ENCODE measurements at regions not wholly inside any gene's neighbourhood (a gene's known extent, or its start where the extent isn't known, plus 50 kb on each side); places are given as distances from the start of the nearest gene placed in this dataset.
A peak's percentile ranks its signal among the peaks of the same experiment; 100 is the strongest.

- Histone ChIP-seq H3K4me3 (ENCODE audit: low read depth, low read length) (no peak overlapping the region), H3K27ac (ENCODE audit: extremely low read depth, low read depth, low read length) (no peak overlapping the region), H3K36me3 (ENCODE audit: control insufficient read depth in 2 of 2, insufficient read depth in 1 of 2, low read length in 2 of 2) (no peaks in the 10 kb centered on the region), H3K9me3 (ENCODE audit: control insufficient read depth, insufficient read depth, low read depth, low read length) (no peaks in the 10 kb centered on the region), H3K4me1 (ENCODE audit: control insufficient read depth, insufficient read depth, low read length) (no peaks in the 10 kb centered on the region)
- TF ChIP-seq OVOL3 (tag by site-specific recombination; IDR thresholded peaks at IDR 0.05), result no peak
- no peak for TF ChIP-seq ZNF175 (tag by site-specific recombination; IDR thresholded peaks at IDR 0.05)
- TF ChIP-seq ZNF560 (tag by site-specific recombination; IDR thresholded peaks at IDR 0.05; ENCODE audit: borderline replicate concordance), result no peak
- TF ChIP-seq ZNF211 (tag by site-specific recombination; IDR thresholded peaks at IDR 0.05; ENCODE audit: low read depth), result no peak
- no peak for TF ChIP-seq KLF9 (tag by site-specific recombination; IDR thresholded peaks at IDR 0.05; ENCODE audit: low read depth)
- TF ChIP-seq ZNF549 (tag by site-specific recombination; IDR thresholded peaks at IDR 0.05), result no peak
- no peak for TF ChIP-seq YY2 (tag by site-specific recombination; IDR thresholded peaks at IDR 0.05)
- TF ChIP-seq ZNF140 (tag by site-specific recombination; IDR thresholded peaks at IDR 0.05), result no peak
- no peak for TF ChIP-seq ZBTB7A (tag by site-specific recombination; IDR thresholded peaks at IDR 0.05; ENCODE audit: low read depth)
- no peak for TF ChIP-seq HOXA7 (CRISPR knock-in tag; IDR thresholded peaks at IDR 0.05; ENCODE audit: borderline replicate concordance)
- POLR2A ChIA-PET, result no interaction called here
- CTCF ChIA-PET, result no interaction called here
Measured at GRCh38 chr7:157467496-157468212, 130.8 kb downstream of the DNAJB6 start.

DNA sequence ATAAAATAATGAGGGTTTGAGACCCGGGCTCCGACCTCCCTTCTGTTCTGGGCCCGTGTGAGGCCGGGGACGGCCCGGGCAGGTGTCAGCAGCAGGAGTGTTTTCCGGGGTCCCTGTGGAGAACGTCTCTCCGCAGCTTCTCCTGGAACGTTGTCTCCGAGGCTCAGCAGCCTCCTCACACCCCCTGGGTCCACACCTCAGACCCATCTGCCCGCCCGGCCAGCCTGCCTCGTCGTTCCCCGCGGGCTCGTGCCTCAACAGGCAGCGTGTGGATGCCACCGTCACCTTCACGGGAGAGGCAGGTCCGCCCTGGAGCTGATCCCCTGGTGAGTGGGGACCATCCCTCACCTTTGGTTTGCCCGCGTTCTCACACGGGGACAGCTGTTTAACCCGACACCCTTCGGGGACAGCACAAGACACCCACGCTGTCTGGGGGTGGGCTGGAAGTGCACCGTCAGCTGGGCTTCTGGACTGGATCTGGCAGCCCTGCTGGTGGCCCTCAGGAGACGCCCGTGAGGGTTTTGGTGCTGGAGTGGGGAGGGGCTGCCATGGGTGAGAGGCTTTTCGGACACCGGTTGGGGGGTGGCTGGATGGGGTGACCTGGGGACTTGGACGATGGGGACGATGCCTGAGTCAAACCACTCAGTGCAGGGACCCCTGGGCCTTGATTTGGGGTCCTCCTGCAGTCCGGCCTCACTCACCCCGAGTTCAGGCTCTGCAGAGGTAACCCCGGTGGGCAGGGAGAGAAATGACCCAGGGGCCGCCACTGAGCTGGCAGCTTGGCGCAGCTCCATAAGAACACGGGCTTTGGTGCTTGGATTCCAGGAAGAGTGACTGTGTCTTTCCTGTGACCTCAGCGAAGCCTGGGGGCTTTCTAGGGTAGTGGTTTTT is 131.7 kb downstream of the DNAJB6 start:
- no peak overlapping the region for H3K4me3 ChIP-seq (ENCODE audit: low read depth, low read length)
- no peaks in the 10 kb centered on the region for H3K36me3 ChIP-seq (ENCODE audit: control insufficient read depth in 2 of 2, insufficient read depth in 1 of 2, low read length in 2 of 2)
- no peaks in the 10 kb centered on the region for H3K9me3 ChIP-seq (ENCODE audit: control insufficient read depth, insufficient read depth, low read depth, low read length)
- POLR2A ChIA-PET, result interaction anchor here (0.7 kb wide), 1 partner anchor 16 kb away, joined by 3 read pairs; no protein-coding TSS in a partner anchor
- CTCF ChIA-PET, result interaction anchor here (0.7 kb wide), 1 partner anchor 608 kb away, joined by 3 read pairs; no protein-coding TSS in a partner anchor
- TF ChIP-seq ZFHX2 (tag by site-specific recombination; conservative IDR thresholded peaks at IDR 0.05) (peak; percentile 42), EGR2 (tag by site-specific recombination; IDR thresholded peaks at IDR 0.05; ENCODE audit: low read depth) (peak; percentile 48; the same call in 1 of the 2 replicates), ZBTB7A (tag by site-specific recombination; IDR thresholded peaks at IDR 0.05; ENCODE audit: low read depth) (no peak), YY2 (tag by site-specific recombination; IDR thresholded peaks at IDR 0.05) (no peak), ZNF239 (tag by site-specific recombination; IDR thresholded peaks at IDR 0.05) (no peak)
- no peaks in the 10 kb centered on the region for H3K4me1 ChIP-seq (ENCODE audit: control insufficient read depth, insufficient read depth, low read length)
- H3K27ac ChIP-seq (ENCODE audit: extremely low read depth, low read depth, low read length), result no peak overlapping the region

DNA sequence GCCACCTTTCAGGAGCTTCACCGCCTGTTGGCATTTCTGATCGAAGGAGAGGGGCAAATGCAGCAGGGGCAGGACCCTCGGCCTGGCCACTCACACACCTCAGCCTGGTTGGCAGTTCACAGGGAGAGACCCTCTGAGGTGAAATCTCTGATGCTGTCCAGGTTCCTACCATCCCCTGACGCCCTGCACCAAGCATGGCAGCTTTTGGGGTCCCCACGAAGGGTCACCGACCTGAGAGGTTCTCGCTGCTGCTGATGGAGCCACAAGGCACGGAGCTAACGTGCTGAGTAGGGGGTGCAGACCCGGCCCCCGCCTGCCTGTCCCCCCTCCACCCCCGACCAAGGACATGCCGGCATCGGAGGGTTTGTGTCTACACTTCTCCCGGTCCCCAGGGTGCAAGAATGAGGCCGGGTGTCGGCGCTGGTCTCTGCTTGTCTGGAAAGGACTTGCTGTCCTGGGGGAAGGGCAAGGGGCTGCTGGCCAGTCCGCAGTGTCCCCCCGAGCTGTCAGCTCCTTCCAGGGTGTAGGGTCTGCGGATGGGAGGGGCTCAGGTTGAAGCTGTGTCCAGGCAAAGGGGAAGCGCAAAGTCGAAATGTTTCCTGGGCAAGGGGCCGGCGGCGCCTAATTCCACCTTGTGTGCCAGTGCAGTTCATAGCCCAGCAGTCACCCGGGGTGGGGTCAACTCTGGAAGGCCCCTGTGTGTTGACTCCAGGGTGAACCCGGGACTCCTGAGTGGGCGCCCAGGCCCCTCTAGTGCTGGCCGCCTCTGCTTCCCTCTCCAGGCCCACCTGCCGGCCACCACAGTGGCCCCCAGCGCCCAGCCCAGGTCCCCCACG is 132.6 kb downstream of the DNAJB6 start:
- Histone ChIP-seq H3K27ac (ENCODE audit: extremely low read depth, low read depth, low read length) (no peak overlapping the region), H3K4me1 (ENCODE audit: control insufficient read depth, insufficient read depth, low read length) (no peaks in the 10 kb centered on the region), H3K9me3 (ENCODE audit: control insufficient read depth, insufficient read depth, low read depth, low read length) (no peaks in the 10 kb centered on the region), H3K4me3 (ENCODE audit: low read depth, low read length) (no peak overlapping the region), H3K36me3 (ENCODE audit: control insufficient read depth in 2 of 2, insufficient read depth in 1 of 2, low read length in 2 of 2) (no peaks in the 10 kb centered on the region)
- ChIA-PET CTCF (no interaction called here), POLR2A (interaction anchor here (0.7 kb wide), 1 partner anchor 15 kb away, joined by 3 read pairs; no protein-coding TSS in a partner anchor)
- TF ChIP-seq ZNF518A (tag by site-specific recombination; conservative IDR thresholded peaks at IDR 0.05; ENCODE audit: low read depth) (no peak), ZBTB20 (tag by site-specific recombination; IDR thresholded peaks at IDR 0.05) (no peak), ZNF600 (tag by site-specific recombination; IDR thresholded peaks at IDR 0.05) (no peak)

All from HEK293 (cell line).